ENCODE measurements at regions not wholly inside any gene's neighbourhood (a gene's known extent, or its start where the extent isn't known, plus 50 kb on each side); places are given as distances from the start of the nearest gene placed in this dataset.

DNA sequence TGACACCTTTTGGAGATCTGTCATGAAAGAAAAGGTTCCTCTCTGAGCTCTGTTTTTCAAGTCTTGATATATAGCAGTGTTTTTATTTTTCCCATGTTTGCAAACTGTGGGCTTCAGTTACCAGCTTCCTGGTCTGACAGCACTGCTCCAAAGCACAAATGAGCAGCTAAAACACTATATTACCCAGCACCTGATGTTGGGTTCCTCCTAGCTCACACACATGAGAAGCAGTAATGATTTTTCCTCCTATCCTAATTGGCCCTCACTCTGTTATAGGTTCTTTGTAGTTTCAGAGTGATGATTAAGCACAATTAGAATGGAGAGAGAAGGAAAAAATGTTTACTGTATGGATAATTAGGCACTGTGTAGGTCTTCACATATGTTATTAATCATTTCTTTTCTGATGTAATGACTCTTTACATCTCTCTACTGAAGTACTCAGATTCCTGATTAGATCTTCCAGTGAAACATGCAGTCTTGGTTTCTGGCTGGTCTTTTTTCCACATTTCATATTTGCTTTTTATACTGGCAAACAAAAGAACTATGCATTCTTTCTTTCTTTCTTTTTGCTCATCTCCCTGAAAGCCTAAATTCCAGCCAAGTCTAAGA, 939.7 kb downstream of the NSUN3 start:
- DNase-seq (ENCODE audit: low spot score) (no peak), ATAC-seq (no peak)
- Mint-ChIP-seq H3K4me3 (no peak overlapping the region), H3K36me3 (ENCODE audit: low read depth) (peaks cover 8% of the 10 kb centered on the region), H3K27me3 (ENCODE audit: insufficient read depth, low read depth, poor library complexity) (no peaks in the 10 kb centered on the region), H3K9me3 (0 out of 3 replicates have a peak, but pooled peaks cover 3% of the 10 kb centered on the region), H3K27ac (peak overlapping the region; percentile 37), H3K4me1 (peaks cover 9% of the 10 kb centered on the region)
- Histone ChIP-seq H3K4me1 (ENCODE audit: insufficient read depth) (no peaks in the 10 kb centered on the region; the same call in 1 of the 2 replicates), H4K20me1 (replicated peaks; ENCODE audit: insufficient read depth) (no peaks in the 10 kb centered on the region), H3K36me3 (ENCODE audit: insufficient read depth) (no peaks in the 10 kb centered on the region), H3K4me3 (no peak overlapping the region), H3K4me2 (no peak overlapping the region), H3F3A (replicated peaks; ENCODE audit: low read depth) (no peaks in the 10 kb centered on the region), H3K9me2 (ENCODE audit: insufficient read depth) (peaks cover 6% of the 10 kb centered on the region; the same call in 1 of the 2 replicates), H3K79me2 (replicated peaks; ENCODE audit: insufficient read depth) (no peaks in the 10 kb centered on the region), H3K27ac (ENCODE audit: low read depth) (no peak overlapping the region), H3K27me3 (ENCODE audit: insufficient read depth) (no peaks in the 10 kb centered on the region), H2AFZ (peak overlapping the region; percentile 21; the same call in 1 of the 2 replicates)
- TF ChIP-seq, protein P1, sequence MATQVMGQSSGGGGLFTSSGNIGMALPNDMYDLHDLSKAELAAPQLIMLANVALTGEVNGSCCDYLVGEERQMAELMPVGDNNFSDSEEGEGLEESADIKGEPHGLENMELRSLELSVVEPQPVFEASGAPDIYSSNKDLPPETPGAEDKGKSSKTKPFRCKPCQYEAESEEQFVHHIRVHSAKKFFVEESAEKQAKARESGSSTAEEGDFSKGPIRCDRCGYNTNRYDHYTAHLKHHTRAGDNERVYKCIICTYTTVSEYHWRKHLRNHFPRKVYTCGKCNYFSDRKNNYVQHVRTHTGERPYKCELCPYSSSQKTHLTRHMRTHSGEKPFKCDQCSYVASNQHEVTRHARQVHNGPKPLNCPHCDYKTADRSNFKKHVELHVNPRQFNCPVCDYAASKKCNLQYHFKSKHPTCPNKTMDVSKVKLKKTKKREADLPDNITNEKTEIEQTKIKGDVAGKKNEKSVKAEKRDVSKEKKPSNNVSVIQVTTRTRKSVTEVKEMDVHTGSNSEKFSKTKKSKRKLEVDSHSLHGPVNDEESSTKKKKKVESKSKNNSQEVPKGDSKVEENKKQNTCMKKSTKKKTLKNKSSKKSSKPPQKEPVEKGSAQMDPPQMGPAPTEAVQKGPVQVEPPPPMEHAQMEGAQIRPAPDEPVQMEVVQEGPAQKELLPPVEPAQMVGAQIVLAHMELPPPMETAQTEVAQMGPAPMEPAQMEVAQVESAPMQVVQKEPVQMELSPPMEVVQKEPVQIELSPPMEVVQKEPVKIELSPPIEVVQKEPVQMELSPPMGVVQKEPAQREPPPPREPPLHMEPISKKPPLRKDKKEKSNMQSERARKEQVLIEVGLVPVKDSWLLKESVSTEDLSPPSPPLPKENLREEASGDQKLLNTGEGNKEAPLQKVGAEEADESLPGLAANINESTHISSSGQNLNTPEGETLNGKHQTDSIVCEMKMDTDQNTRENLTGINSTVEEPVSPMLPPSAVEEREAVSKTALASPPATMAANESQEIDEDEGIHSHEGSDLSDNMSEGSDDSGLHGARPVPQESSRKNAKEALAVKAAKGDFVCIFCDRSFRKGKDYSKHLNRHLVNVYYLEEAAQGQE (IDR thresholded peaks at IDR 0.05; ENCODE audit: unreplicated experiment): no peak
- TF ChIP-seq STAT1 (IDR thresholded peaks at IDR 0.05; ENCODE audit: unreplicated experiment): no peak
- TF ChIP-seq, protein P2, sequence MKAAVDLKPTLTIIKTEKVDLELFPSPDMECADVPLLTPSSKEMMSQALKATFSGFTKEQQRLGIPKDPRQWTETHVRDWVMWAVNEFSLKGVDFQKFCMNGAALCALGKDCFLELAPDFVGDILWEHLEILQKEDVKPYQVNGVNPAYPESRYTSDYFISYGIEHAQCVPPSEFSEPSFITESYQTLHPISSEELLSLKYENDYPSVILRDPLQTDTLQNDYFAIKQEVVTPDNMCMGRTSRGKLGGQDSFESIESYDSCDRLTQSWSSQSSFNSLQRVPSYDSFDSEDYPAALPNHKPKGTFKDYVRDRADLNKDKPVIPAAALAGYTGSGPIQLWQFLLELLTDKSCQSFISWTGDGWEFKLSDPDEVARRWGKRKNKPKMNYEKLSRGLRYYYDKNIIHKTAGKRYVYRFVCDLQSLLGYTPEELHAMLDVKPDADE (IDR thresholded peaks at IDR 0.05): no peak

DNA sequence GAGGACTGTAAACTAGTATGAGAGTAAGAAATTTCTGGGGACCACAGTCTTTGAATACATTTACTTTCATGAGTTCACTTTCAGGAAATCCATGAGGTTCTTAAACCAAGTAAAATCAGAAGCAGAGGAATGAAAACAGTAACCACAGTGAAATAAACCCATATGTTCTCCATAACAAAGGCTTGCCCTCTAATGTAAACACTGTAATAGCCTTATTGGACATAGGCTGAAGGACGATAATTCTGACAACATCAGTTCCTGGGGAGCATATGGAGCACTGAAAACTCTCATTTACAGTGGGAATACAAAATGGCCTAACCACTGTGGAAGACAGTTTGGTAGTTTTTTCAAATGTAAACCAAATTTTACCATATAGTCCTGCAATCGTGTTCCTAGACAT, 965.8 kb downstream of the NSUN3 start:
- H3K9me3 Mint-ChIP-seq: 0 out of 3 replicates have a peak, but pooled peaks cover under 1% of the 10 kb centered on the region
- Histone ChIP-seq H4K20me1 (replicated peaks; ENCODE audit: insufficient read depth) (no peaks in the 10 kb centered on the region), H2AFZ (no peak overlapping the region), H3K4me1 (ENCODE audit: insufficient read depth) (no peaks in the 10 kb centered on the region), H3K4me3 (no peak overlapping the region), H3K79me2 (replicated peaks; ENCODE audit: insufficient read depth) (no peaks in the 10 kb centered on the region), H3K36me3 (ENCODE audit: insufficient read depth) (no peaks in the 10 kb centered on the region), H3K27me3 (ENCODE audit: insufficient read depth) (no peaks in the 10 kb centered on the region), H3K9me2 (ENCODE audit: insufficient read depth) (no peaks in the 10 kb centered on the region; the same call in 1 of the 2 replicates), H3K27ac (ENCODE audit: low read depth) (no peak overlapping the region), H3F3A (replicated peaks; ENCODE audit: low read depth) (no peaks in the 10 kb centered on the region), H3K4me2 (no peak overlapping the region)
- no peak overlapping the region for H3K27ac Mint-ChIP-seq
- no peak overlapping the region for H3K4me3 Mint-ChIP-seq
- no peak for ATAC-seq
- no peak for DNase-seq (ENCODE audit: low spot score)
- peaks cover 2% of the 10 kb centered on the region for H3K27me3 Mint-ChIP-seq (ENCODE audit: insufficient read depth, low read depth, poor library complexity)
- H3K36me3 Mint-ChIP-seq (ENCODE audit: low read depth): peaks cover under 1% of the 10 kb centered on the region; the same call in 1 of the 3 replicates
- H3K4me1 Mint-ChIP-seq: no peaks in the 10 kb centered on the region
- no peak for TF ChIP-seq STAT1 (IDR thresholded peaks at IDR 0.05; ENCODE audit: unreplicated experiment)
- TF ChIP-seq, protein P1 (IDR thresholded peaks at IDR 0.05; ENCODE audit: unreplicated experiment): no peak
- no peak for TF ChIP-seq EZH2phosphoT487 (IDR thresholded peaks at IDR 0.05; ENCODE audit: unreplicated experiment)
- TF ChIP-seq, protein P2 (IDR thresholded peaks at IDR 0.05): no peak
- no peak for TF ChIP-seq ZNF331 (CRISPR knock-in tag; IDR thresholded peaks at IDR 0.05; ENCODE audit: low read depth)
- no peak for TF ChIP-seq JUNB (IDR thresholded peaks at IDR 0.05; ENCODE audit: unreplicated experiment)
- TF ChIP-seq EZH2 (IDR thresholded peaks at IDR 0.05; ENCODE audit: low read depth, unreplicated experiment): no peak
- no peak for TF ChIP-seq POLR2AphosphoS5 (IDR thresholded peaks at IDR 0.05; ENCODE audit: low read depth)
- no peak for TF ChIP-seq NANOG (IDR thresholded peaks at IDR 0.05; ENCODE audit: borderline replicate concordance)
- TF ChIP-seq, protein P3, sequence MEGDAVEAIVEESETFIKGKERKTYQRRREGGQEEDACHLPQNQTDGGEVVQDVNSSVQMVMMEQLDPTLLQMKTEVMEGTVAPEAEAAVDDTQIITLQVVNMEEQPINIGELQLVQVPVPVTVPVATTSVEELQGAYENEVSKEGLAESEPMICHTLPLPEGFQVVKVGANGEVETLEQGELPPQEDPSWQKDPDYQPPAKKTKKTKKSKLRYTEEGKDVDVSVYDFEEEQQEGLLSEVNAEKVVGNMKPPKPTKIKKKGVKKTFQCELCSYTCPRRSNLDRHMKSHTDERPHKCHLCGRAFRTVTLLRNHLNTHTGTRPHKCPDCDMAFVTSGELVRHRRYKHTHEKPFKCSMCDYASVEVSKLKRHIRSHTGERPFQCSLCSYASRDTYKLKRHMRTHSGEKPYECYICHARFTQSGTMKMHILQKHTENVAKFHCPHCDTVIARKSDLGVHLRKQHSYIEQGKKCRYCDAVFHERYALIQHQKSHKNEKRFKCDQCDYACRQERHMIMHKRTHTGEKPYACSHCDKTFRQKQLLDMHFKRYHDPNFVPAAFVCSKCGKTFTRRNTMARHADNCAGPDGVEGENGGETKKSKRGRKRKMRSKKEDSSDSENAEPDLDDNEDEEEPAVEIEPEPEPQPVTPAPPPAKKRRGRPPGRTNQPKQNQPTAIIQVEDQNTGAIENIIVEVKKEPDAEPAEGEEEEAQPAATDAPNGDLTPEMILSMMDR (conservative IDR thresholded peaks at IDR 0.05; ENCODE audit: low read depth in 2 of 2): no peak
- no peak for TF ChIP-seq CREB1 (CRISPR knock-in tag; IDR thresholded peaks at IDR 0.05; ENCODE audit: low read depth)

All from GM23338 (cell line).